ENCODE measurements at regions not wholly inside any gene's neighbourhood (a gene's known extent, or its start where the extent isn't known, plus 50 kb on each side); places are given as distances from the start of the nearest gene placed in this dataset.
"Not testable (repeated sequence)": the region's sequence is repeated elsewhere in the genome, so short reads cannot be mapped to it uniquely, and the experiment has no call there.

GRCh38 chr11:71095294-71095850 lies 157.0 kb downstream of the SHANK2 start:
- no peak for DNase-seq

- DNase-seq, result no peak
These were observed 157.9 kb downstream of the SHANK2 start for GRCh38 chr11:71094296-71095077.

- no peak for DNase-seq
These were observed 158.6 kb downstream of the SHANK2 start for GRCh38 chr11:71093783-71094182.

- DNase-seq, result no peak
These were observed 160.7 kb downstream of the SHANK2 start for GRCh38 chr11:71091506-71092265.

- DNase-seq, result no peak
These were observed 162.8 kb downstream of the SHANK2 start for GRCh38 chr11:71089571-71089970.

- DNase-seq, result not testable (repeated sequence)
These were observed 163.8 kb downstream of the SHANK2 start for GRCh38 chr11:71088314-71089215.

- DNase-seq, result no peak
These were observed 165.6 kb downstream of the SHANK2 start for GRCh38 chr11:71086687-71087258.

- no peak for DNase-seq
These were observed 167.9 kb downstream of the SHANK2 start for GRCh38 chr11:71084306-71085012.

GRCh38 chr11:71083105-71083504 lies 169.3 kb downstream of the SHANK2 start:
- DNase-seq, result no peak

- no peak for DNase-seq
These were observed 169.9 kb downstream of the SHANK2 start for GRCh38 chr11:71082454-71082853.

GRCh38 chr11:71081704-71082230 lies 170.6 kb downstream of the SHANK2 start:
- DNase-seq, result no peak

- peak; percentile 62 for DNase-seq
These were observed 171.9 kb downstream of the SHANK2 start for GRCh38 chr11:71080239-71081097.

GRCh38 chr11:71079795-71080194 lies 172.6 kb downstream of the SHANK2 start:
- no peak for DNase-seq

GRCh38 chr11:71078482-71078881 lies 173.9 kb downstream of the SHANK2 start:
- DNase-seq, result no peak

GRCh38 chr11:71076525-71077304 lies 175.7 kb downstream of the SHANK2 start:
- no peak for DNase-seq

- no peak for DNase-seq
These were observed 176.4 kb downstream of the SHANK2 start for GRCh38 chr11:71075871-71076420.

- DNase-seq, result no peak
These were observed 177.2 kb downstream of the SHANK2 start for GRCh38 chr11:71075116-71075720.

- no peak for DNase-seq
These were observed 180.5 kb downstream of the SHANK2 start for GRCh38 chr11:71071736-71072509.
